Sigmoid colon (tissue), 6 donors: ENCODE measurements at regions not wholly inside any gene's neighbourhood (a gene's known extent, or its start where the extent isn't known, plus 50 kb on each side); places are given as distances from the start of the nearest gene placed in this dataset.
"Not testable (repeated sequence)": the region's sequence is repeated elsewhere in the genome, so short reads cannot be mapped to it uniquely, and the experiment has no call there.

Experiments used
- DNase-seq: peaks from one replicate; pipeline ENCODE4 v3.0.0-alpha.2; 2019
- H3K27ac ChIP-seq, 4 donors: fragments of 200-600 bp; sonication (generic); one replicate each; pipeline ENCODE4 v1.5.1; 2016 to 2019; ENCODE audit warnings: mild to moderate bottlenecking in 1 of 4
- H3K27me3 ChIP-seq, 3 donors: fragments of 200-600 bp; sonication (generic); one replicate each; pipeline ENCODE4 v1.5.1; 2019; ENCODE audit warnings: mild to moderate bottlenecking in 1 of 3
- H3K36me3 ChIP-seq, 4 donors: fragments of 200-600 bp; sonication (generic); one replicate each; pipeline ENCODE4 v1.5.1; 2016 to 2019
- H3K4me1 ChIP-seq, 4 donors: fragments of 200-600 bp; sonication (generic); one replicate each; pipeline ENCODE4 v1.5.1; 2017 to 2019
- H3K4me3 ChIP-seq, 4 donors: fragments of 200-600 bp; sonication (generic); one replicate each; pipeline ENCODE4 v1.5.1; 2017 to 2019; ENCODE audit warnings: mild to moderate bottlenecking in 2 of 4, moderate library complexity in 1 of 4
- H3K9me3 ChIP-seq, 4 donors: fragments of 200-600 bp in 3 of 4; sonication (generic) in 3 of 4; one replicate each; pipeline versions ENCODE4 v1.5.1 to v1.6.1; 2013 to 2019
- CTCF ChIP-seq, 4 experiments: fragments of 450-650 bp in 3 of 4; fragments of 200-600 bp in 1 of 4; IDR thresholded peaks; one replicate each; pipeline ENCODE4 v1.5.1; 2016 to 2019; ENCODE audit warnings: antibody characterized with exemption in 4 of 4, mild to moderate bottlenecking in 3 of 4, moderate library complexity in 2 of 4
- EP300 ChIP-seq, 4 donors: sonication (generic); formaldehyde crosslinking; IDR thresholded peaks; one replicate each; pipeline ENCODE4 v1.6.1; 2017; ENCODE audit warnings: antibody characterized with exemption in 4 of 4
- POLR2A ChIP-seq, 2 donors: fragments of 450-650 bp; IDR thresholded peaks; one replicate each; pipeline ENCODE4 v1.6.1; 2016; ENCODE audit warnings: antibody characterized with exemption in 2 of 2, mild to moderate bottlenecking in 2 of 2, moderate library complexity in 2 of 2
- POLR2AphosphoS5 ChIP-seq, 4 donors: sonication (generic); formaldehyde crosslinking; IDR thresholded peaks; one replicate each; pipeline ENCODE4 v1.6.1; 2017; ENCODE audit warnings: antibody characterized with exemption in 4 of 4
- WGBS, 2 donors: extraction: QIAGEN DNeasy Blood & Tissue Kit; methylation state at CpG; one replicate each; pipeline ENCODE4 v1.1.7; 2013; 5-methylcytosine and 5-hydroxymethylcytosine counted together
- intact Hi-C: fragments of 100-400 bp; cut with DNase I; formaldehyde crosslinking; loops from one replicate; pipeline ENCODE4 v1.15.1; 2023
- donor health status: healthy with polysubstance abuse.
- donor health status: healthy.

- intact Hi-C loops: no loop called here
- H3K36me3 ChIP-seq: no peaks in the 10 kb centered on the region
- DNase-seq: no peak
- H3K27ac ChIP-seq: no peak overlapping the region
- no peak for TF ChIP-seq POLR2A (IDR thresholded peaks at IDR 0.05)
- TF ChIP-seq EP300 (IDR thresholded peaks at IDR 0.05): no peak
- no peak for TF ChIP-seq POLR2AphosphoS5 (IDR thresholded peaks at IDR 0.05)
- H3K27me3 ChIP-seq: no peaks in the 10 kb centered on the region
- no peaks in the 10 kb centered on the region for H3K9me3 ChIP-seq
- no peaks in the 10 kb centered on the region for H3K4me1 ChIP-seq
- WGBS, 2 donors: 93 to 98% methylated on average over 2 of the region's 2 CpGs
- H3K4me3 ChIP-seq: no peak overlapping the region
Measured at GRCh38 chr5:18630458-18631045, 996.3 kb downstream of the TAF11L14 start.

DNA sequence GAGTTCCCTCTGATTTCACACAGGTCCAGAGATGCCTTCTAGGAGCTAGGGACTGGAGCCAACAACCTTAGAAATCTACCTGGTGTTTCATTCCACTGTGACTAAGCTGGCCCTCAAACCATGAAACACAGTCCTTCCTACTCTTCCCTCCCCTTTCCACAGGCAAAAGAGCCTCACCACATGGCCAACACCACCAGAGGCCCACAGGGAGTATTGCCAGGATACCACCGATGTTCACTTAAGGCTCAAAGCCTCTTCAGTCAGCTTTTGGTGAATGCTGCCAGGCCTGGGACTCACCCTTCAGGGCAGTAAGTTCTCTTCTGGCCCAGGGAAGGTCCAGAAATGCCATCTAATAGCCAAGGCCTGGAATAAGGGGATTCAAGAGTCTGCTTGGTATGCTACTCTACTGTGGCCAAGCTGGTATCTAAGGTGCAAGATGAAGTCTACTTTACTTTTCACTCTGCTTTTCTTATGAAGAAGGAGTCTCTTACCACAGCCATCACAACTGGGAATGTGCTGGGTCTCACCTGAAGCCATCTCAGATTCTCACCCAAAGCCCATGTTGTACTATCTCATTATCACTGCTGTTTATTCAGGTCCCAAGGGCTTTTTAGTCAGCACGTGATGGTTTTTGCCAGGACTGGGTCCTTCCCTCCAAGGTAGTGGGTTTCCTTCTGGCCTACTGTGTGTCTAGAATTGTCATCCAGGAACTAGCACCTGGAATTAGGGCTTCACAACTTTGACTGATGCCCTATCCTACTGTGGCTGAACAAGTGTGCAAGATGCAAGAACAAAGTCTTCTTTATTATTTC lies 1018.4 kb downstream of the TAF11L14 start:
- WGBS, 2 donors: 89 to 91% methylated on average over 2 of the region's 2 CpGs
- no peaks in the 10 kb centered on the region for H3K4me1 ChIP-seq
- no peaks in the 10 kb centered on the region for H3K9me3 ChIP-seq
- H3K36me3 ChIP-seq: no peaks in the 10 kb centered on the region
- TF ChIP-seq POLR2AphosphoS5 (IDR thresholded peaks at IDR 0.05) (no peak), CTCF (IDR thresholded peaks at IDR 0.05) (no peak), EP300 (IDR thresholded peaks at IDR 0.05) (no peak)
- no peak for DNase-seq
- H3K27me3 ChIP-seq: no peaks in the 10 kb centered on the region
- intact Hi-C loops: no loop called here
- H3K4me3 ChIP-seq: no peak overlapping the region
- H3K27ac ChIP-seq: no peak overlapping the region

DNA sequence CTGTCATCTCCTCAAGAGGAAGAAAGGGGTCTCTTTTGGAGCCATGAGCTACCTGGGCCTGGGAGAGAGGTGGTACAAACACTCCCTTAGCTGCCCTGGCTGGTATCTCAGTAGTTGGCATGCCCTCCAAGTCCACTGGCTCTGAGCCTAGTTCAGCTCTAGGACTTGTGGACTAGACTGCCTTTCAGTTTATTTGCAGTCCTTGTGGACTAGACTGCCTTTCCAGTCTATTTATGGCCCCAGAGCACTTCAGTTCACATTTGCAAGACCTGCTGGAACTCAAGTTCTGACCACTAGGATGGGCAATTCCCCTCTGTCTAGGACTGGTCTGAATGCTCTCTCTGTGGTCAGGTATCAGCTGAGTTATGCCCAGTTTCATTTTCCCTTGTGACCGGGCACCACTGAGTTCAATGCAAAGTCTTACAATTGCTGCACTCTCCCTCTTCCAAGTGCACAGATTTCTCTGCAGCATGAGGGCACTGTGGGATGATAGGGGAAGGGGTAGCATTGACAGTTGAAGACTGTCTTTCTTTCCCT lies 1019.0 kb downstream of the TAF11L14 start:
- intact Hi-C loops: no loop called here
- Histone ChIP-seq H3K4me1 (no peaks in the 10 kb centered on the region), H3K27ac (no peak overlapping the region), H3K4me3 (no peak overlapping the region), H3K27me3 (no peaks in the 10 kb centered on the region), H3K36me3 (no peaks in the 10 kb centered on the region), H3K9me3 (no peaks in the 10 kb centered on the region)
- DNase-seq: no peak
- WGBS, 2 donors: 86 to 95% methylated on average over 1 of the region's 1 CpG
- TF ChIP-seq POLR2AphosphoS5 (IDR thresholded peaks at IDR 0.05): no peak
- TF ChIP-seq CTCF (IDR thresholded peaks at IDR 0.05): no peak
- no peak for TF ChIP-seq POLR2A (IDR thresholded peaks at IDR 0.05)

DNA sequence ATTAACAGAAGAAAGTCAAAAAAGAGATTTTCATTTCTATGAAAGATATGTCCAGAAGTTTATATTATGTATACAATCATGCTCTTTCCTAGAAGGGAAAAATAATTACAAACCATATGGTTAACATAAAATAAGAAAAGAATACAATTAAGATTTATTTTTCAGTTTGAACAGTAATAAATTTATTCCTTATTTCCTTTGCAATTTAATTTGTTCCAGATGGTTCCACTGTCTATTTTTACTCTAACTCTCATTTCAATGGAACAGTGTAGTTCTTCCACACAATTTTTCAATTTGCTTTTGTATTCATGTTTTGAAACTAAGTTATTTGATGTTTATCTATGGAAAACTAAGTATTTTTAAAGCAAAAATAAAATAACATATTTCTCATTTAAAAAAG lies 1026.3 kb downstream of the TAF11L14 start:
- Histone ChIP-seq H3K27ac (no peak overlapping the region), H3K4me3 (no peak overlapping the region), H3K27me3 (no peaks in the 10 kb centered on the region), H3K9me3 (no peaks in the 10 kb centered on the region), H3K36me3 (no peaks in the 10 kb centered on the region), H3K4me1 (no peaks in the 10 kb centered on the region)
- no peak for TF ChIP-seq POLR2A (IDR thresholded peaks at IDR 0.05)
- DNase-seq: no peak
- intact Hi-C loops: no loop called here

DNA sequence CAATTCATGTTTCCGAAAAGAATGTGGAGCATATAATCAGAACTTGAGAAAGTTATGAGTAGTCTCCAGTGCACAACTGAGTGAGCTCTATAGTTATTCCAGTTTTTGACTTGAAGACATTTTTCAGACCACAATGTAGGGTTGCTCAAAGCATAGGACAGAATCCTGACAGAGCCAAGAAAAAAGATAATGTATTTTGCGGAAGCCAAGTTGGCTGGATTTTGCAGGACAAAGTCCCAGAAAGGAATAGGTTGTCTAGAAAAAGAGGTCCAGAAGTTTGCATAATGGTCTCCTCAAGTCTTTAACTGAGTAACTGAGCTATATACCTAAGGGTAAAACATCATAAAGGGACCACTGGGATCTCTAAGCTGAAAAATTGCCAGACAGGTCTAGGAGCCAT lies 1028.0 kb downstream of the TAF11L14 start:
- WGBS, 2 donors: 88 to 94% methylated on average over 2 of the region's 2 CpGs

GRCh38 chr5:18674212-18674611 lies 1040.0 kb downstream of the TAF11L14 start:
- H3K36me3 ChIP-seq, H3K9me3 ChIP-seq, H3K4me1 ChIP-seq, H3K27ac ChIP-seq, H3K4me3 ChIP-seq, DNase-seq, intact Hi-C loops, H3K27me3 ChIP-seq: not testable (repeated sequence)
- WGBS, 2 donors: 52 to 88% methylated on average over 2 to 4 of the region's 4 CpGs

More for the DNA sequence above, 1028.0 kb downstream of the TAF11L14 start:
- intact Hi-C loops: no loop called here
- no peak for DNase-seq
- Histone ChIP-seq H3K27me3 (no peaks in the 10 kb centered on the region), H3K36me3 (no peaks in the 10 kb centered on the region), H3K4me3 (no peak overlapping the region), H3K27ac (no peak overlapping the region), H3K4me1 (no peaks in the 10 kb centered on the region), H3K9me3 (no peaks in the 10 kb centered on the region)
- TF ChIP-seq POLR2AphosphoS5 (IDR thresholded peaks at IDR 0.05) (no peak), POLR2A (IDR thresholded peaks at IDR 0.05) (no peak), CTCF (IDR thresholded peaks at IDR 0.05) (no peak), EP300 (IDR thresholded peaks at IDR 0.05) (no peak)
